Body of pancreas (tissue), 4 donors: ENCODE measurements at regions not wholly inside any gene's neighbourhood (a gene's known extent, or its start where the extent isn't known, plus 50 kb on each side); places are given as distances from the start of the nearest gene placed in this dataset.

Experiments
- CTCF ChIP-seq, 7 experiments: fragments of 450-650 bp in 4 of 7; fragments of 200-600 bp in 3 of 7; sonication (generic) in 3 of 7; IDR thresholded peaks; one replicate each; pipeline ENCODE4 v1.5.1; 2016 to 2019; ENCODE audit warnings: antibody characterized with exemption in 7 of 7
- POLR2A ChIP-seq, 3 donors: fragments of 450-650 bp; IDR thresholded peaks; one replicate each; pipeline ENCODE4 v1.6.1; 2016; ENCODE audit warnings: antibody characterized with exemption in 3 of 3, mild to moderate bottlenecking in 2 of 3

DNA sequence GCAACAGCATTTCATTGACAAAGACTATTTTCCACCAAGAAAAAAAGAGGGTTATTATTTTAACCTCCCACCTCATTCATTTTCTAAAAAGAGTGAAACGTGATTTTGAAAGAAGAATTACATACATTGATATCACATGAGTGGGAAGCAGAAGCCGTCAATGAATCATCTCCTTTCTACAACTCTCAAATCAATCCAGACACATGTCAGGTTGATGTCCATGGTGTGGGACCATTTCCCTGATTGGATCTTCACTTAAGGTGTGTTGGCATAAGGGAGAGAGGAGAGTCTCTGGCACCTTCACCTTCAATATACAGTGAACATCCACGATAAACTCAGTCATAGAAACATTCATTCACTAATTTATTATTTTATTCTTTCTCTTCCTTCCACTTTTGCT is 1095.1 kb downstream of the BCL11B start:
- no peak for TF ChIP-seq CTCF (IDR thresholded peaks at IDR 0.05)
- no peak for TF ChIP-seq POLR2A (IDR thresholded peaks at IDR 0.05)
